Fibroblast of mammary gland (primary cell): ENCODE measurements at regions not wholly inside any gene's neighbourhood (a gene's known extent, or its start where the extent isn't known, plus 50 kb on each side); places are given as distances from the start of the nearest gene placed in this dataset.

Source experiments
- DNase-seq: peaks from one replicate; pipeline ENCODE4 v3.0.0-alpha.2; 2010; ENCODE audit warnings: low read depth
- H3K4me3 ChIP-seq: 2 replicates; pipeline ENCODE4 v1.5.1; 2011; ENCODE audit warnings: low read depth, mild to moderate bottlenecking, low read length, moderate library complexity; ENCODE audit not compliant: control insufficient read depth
- CTCF ChIP-seq: conservative IDR thresholded peaks from 2 replicates; pipeline ENCODE4 v1.5.1; 2011; ENCODE audit warnings: low read depth, low read length, inconsistent platforms; ENCODE audit not compliant: control insufficient read depth, insufficient read depth

- no peak overlapping the region for H3K4me3 ChIP-seq
- no peak for DNase-seq
- no peak for TF ChIP-seq CTCF
These were observed 446.4 kb upstream of the PFKP start for GRCh38 chr10:2620827-2621521.

GRCh38 chr10:2619916-2620315, 447.4 kb upstream of the PFKP start:
- no peak overlapping the region for H3K4me3 ChIP-seq
- DNase-seq = no peak
- TF ChIP-seq CTCF = no peak

- DNase-seq = no peak
- no peak overlapping the region for H3K4me3 ChIP-seq
- TF ChIP-seq CTCF = no peak
These were observed 447.9 kb upstream of the PFKP start for GRCh38 chr10:2619472-2619871.

DNA sequence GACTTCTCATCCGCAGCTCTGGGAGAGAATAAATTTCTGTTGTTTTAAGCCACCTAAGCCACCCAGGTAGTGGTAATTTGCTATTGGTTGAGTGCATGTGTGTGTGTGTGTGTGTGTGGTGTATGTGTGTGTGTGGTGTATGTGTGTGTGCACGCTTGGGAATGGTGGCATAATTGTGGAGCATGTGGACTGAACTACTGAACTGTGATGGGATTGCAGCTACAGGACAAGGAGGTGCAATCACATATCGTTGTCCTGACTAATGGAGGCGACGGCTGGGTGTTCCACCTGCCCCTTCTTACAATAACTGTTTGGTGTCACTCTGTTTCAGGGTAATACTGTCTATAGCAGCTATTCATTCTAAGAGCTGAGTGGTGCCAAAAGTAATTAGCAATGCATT, 448.7 kb upstream of the PFKP start:
- H3K4me3 ChIP-seq = no peak overlapping the region
- no peak for TF ChIP-seq CTCF
- DNase-seq = no peak

DNA sequence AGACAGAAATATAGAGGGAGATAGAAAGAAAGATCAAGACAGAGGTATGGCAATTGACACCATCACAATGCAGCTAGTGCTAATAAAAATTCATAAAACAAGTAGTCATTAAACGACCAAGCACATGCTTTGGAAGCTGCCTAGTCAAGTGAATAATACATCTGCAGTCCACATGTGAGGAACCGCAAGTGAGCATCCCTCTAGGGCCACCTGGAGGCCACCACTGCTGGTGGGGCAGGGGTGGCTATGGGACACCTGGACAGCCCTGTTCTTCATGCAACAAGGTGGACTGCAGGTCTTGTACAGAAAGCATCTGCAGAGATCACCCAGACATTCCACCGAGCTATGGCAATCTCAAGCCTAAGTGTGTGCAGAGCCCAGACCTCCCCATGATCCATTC, 451.1 kb upstream of the PFKP start:
- TF ChIP-seq CTCF = no peak
- no peak overlapping the region for H3K4me3 ChIP-seq
- no peak for DNase-seq

DNA sequence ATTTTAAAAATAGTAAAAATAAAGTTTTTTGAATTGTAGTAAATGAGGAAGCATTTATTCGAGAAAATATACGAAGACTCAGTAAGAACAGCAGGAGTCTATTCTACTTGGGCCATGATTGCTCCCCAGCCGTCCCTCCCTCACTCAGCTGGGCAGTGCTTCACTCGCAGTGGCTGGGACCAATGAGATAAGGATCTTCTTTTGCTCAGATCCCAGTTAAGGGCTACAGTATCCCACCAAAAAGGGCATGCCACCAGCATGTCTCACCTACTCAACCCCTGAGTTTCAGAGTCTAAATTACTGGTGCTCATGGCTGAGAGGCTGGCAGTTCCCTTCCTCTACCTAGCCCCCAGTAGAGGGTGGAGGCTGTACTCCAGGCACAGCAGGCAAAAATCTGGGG, 455.7 kb upstream of the PFKP start:
- no peak for DNase-seq
- TF ChIP-seq CTCF = no peak
- no peak overlapping the region for H3K4me3 ChIP-seq

- H3K4me3 ChIP-seq = no peak overlapping the region
- DNase-seq = no peak
- TF ChIP-seq CTCF = no peak
These were observed 456.4 kb upstream of the PFKP start for GRCh38 chr10:2610946-2611345.
